Brain microvascular endothelial cell (primary cell): ENCODE measurements at regions not wholly inside any gene's neighbourhood (a gene's known extent, or its start where the extent isn't known, plus 50 kb on each side); places are given as distances from the start of the nearest gene placed in this dataset.

Source experiments
- DNase-seq: peaks from one replicate; pipeline ENCODE4 v3.0.0-alpha.2; 2020
- H3K27ac ChIP-seq: fragments of 250-450 bp; sonication (Bioruptor Pico); 2 replicates; pipeline ENCODE4 v1.5.1; 2020; ENCODE audit warnings: mild to moderate bottlenecking, moderate library complexity
- H3K27me3 ChIP-seq: fragments of 250-450 bp; sonication (Bioruptor Pico); replicated peaks from 2 replicates; pipeline ENCODE4 v1.5.1; 2020; ENCODE audit warnings: mild to moderate bottlenecking
- H3K36me3 ChIP-seq: fragments of 250-450 bp; sonication (Bioruptor Pico); replicated peaks from 2 replicates; pipeline ENCODE4 v1.5.1; 2020; ENCODE audit warnings: mild to moderate bottlenecking
- H3K4me3 ChIP-seq: 2 replicates; pipeline ENCODE4 v1.5.1; 2011; ENCODE audit warnings: low read depth, mild to moderate bottlenecking, control low read depth, low read length, moderate library complexity
- CTCF ChIP-seq: IDR thresholded peaks from 2 replicates; pipeline ENCODE4 v1.5.1; 2011; ENCODE audit warnings: low read depth, mild to moderate bottlenecking, moderate library complexity, low read length, control low read depth, inconsistent platforms; ENCODE audit errors: missing control alignments
- in situ Hi-C: cut with HindIII; loops from 2 replicates; pipeline ENCODE4 v1.10.0; 2017; ENCODE audit warnings: low sequenced_read_pairs, low pct_ligation_motif_present

GRCh38 chr4:3689006-3689405 lies 77.2 kb upstream of the ADRA2C start:
- no peak for TF ChIP-seq CTCF
- Histone ChIP-seq H3K36me3 (no peaks in the 10 kb centered on the region), H3K4me3 (no peak overlapping the region), H3K27ac (no peak overlapping the region), H3K27me3 (no peaks in the 10 kb centered on the region)
- in situ Hi-C loops, result no loop called here
- no peak for DNase-seq

DNA sequence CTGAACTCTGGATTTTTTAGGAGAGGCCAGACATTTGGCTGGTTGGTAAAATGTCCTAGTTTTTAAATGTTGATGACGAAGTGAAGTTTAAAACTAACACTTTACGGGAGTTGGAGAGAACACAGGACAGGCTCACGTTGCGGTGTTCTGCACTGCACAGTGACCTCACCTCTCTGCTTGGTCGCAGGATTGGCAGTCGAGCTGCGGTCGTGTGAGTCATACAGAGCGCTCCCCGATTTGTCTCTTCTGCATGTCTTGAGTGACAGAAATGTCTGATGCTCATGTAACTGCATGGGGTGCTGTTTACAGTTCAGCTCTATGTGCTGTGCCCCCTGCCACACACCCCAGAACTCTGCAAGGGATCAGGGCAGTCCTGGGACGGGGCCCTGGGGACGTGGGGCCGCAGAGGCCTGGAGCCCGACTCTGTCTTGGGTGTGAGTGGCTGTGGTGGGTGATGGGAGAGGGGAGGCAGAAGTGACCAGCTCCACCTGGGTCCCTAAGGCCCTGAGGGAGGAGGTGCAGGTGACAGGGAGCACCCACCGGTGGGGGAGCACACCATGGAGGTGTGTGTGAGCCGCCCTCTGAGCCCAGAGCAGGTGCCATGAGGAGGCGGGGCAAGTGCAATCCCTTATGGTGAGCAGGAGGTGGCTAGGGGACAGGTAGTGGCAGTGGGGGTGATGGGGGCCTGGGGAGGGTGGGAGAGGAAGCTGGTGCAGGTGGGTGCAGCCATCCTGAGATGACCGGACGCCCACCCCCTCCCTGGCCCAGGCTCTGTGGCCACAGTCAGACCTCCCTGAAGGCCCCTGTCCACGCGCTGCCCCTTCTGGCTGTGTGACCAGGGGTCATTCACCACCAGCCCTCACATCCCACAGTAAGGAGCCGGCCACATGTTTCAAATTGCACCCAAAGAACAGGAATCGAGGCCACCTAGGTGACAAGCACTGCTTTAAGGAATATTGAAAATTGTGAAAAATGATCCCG lies 77.9 kb upstream of the ADRA2C start:
- Histone ChIP-seq H3K27ac (no peak overlapping the region), H3K27me3 (no peaks in the 10 kb centered on the region), H3K36me3 (no peaks in the 10 kb centered on the region), H3K4me3 (no peak overlapping the region)
- DNase-seq, result no peak
- in situ Hi-C loops, result no loop called here
- no peak for TF ChIP-seq CTCF

- no peak for TF ChIP-seq CTCF
- in situ Hi-C loops, result no loop called here
- no peak for DNase-seq
Observed at GRCh38 chr4:3687538-3687937, 78.6 kb upstream of the ADRA2C start.

DNA sequence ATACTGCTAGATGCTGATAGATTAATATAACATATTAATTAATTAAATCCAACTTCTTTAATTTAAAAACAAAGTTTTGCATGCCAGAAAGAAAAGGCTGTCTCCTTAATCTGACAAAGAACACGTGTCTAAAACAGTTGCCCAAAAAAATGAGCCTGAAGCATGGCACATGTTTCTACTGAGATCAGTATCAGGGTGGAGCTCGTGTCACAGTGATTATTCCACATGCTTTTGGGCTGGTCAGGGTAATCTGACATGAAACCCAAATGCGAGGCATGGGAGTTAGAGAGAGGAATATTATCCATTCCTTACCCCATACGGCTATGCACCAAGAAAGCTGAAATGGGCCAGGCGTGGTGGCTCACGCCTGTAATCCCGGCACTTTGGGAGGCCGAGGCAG lies 79.4 kb upstream of the ADRA2C start:
- TF ChIP-seq CTCF, result no peak
- Histone ChIP-seq H3K27ac (no peak overlapping the region), H3K27me3 (no peaks in the 10 kb centered on the region), H3K36me3 (no peaks in the 10 kb centered on the region), H3K4me3 (no peak overlapping the region)
- no peak for DNase-seq
- in situ Hi-C loops, result no loop called here

More at GRCh38 chr4:3687538-3687937, 78.6 kb upstream of the ADRA2C start:
- Histone ChIP-seq H3K36me3 (no peaks in the 10 kb centered on the region), H3K27me3 (no peaks in the 10 kb centered on the region), H3K4me3 (no peak overlapping the region), H3K27ac (no peak overlapping the region)

DNA sequence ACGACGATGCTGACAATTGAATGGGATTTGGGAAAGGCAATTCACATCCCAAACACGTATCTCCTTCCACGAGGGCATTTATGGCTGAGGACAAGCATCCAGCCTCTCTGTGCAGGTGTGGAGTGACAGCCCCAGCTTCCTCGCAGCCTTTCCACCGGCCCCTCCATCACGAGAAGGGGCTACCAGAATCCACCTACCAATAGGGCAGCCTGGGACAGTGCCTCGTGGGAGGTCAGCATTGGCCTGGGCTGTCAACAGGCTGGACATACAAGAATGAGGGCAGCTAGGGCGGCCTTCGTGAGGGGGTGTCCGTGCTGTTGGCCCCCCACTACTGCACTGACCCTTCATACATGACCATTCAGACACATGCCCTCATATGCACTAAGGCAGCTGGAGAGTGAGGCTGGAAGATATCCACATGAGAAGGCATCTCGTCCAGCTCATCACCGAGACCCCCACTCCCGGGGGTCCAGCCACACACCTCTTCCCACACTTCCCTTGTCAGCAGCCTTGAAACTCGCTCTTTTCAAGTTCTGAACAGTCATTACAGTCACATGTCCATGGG lies 81.0 kb upstream of the ADRA2C start:
- no peak for DNase-seq
- H3K4me3 ChIP-seq, result no peak overlapping the region
- no peaks in the 10 kb centered on the region for H3K27me3 ChIP-seq
- no peaks in the 10 kb centered on the region for H3K36me3 ChIP-seq
- in situ Hi-C loops, result no loop called here
- TF ChIP-seq CTCF, result no peak
- no peak overlapping the region for H3K27ac ChIP-seq
